HG02763 (cell line): ENCODE measurements at regions not wholly inside any gene's neighbourhood (a gene's known extent, or its start where the extent isn't known, plus 50 kb on each side); places are given as distances from the start of the nearest gene placed in this dataset.
"Not testable (repeated sequence)": the region's sequence is repeated elsewhere in the genome, so short reads cannot be mapped to it uniquely, and the experiment has no call there.

Experiments
- ATAC-seq: cut with Tn5 transposase; IDR thresholded peaks from one replicate; pipeline ENCODE4 v1.9.1; 2021; ENCODE audit warnings: mild to moderate bottlenecking, moderate library complexity; ENCODE audit not compliant: unreplicated experiment

DNA sequence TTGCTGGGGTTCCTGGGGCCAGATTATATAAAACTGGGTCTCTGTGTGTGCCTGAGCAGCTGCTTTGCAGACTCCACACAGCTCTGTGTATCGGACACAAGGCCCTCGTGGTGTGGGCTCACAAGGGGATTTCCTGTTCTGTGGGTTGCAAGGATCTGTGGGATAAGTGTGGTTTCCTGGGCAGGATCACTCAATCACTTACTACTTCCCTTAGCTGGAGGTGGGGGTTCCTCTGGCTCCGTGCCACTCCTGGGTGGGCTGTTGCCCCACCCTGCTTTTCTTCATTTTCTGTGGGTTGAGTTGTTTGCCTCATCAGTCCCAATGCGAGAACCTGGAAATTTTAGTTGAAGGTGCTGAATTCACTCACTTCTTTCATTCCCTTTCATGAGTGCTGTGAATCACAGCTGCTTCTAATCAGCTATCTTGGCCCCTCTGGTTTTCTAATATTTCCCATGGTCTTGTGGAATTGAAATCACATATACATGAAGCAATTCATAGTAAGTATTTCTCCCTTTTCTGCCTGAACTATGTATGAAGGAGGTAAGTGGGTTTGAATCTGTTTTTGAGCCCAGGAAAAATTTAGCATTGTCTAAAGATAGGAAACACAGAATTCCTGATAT lies 196.3 kb downstream of the DCDC2C start:
- ATAC-seq = no peak

GRCh38 chr2:3902131-3902530 lies 198.8 kb downstream of the DCDC2C start:
- no peak for ATAC-seq

DNA sequence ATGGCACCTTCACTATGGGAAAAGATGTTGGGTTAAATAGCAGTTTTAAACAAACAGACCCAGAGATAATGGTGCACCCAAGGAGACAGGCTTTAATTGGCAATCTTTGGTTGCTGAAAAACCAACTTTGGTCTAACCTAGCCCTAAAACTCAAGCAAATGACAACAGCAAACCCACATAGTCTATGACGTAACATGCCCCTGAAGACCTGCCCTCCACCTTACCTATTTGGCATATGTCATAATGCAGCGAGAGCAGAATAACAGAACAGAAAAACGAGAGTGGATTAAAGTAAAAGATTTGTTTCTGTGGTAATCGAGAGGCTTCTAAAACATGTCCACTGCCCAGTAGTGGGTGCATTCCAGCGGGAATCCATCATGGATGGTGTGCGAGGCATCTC lies 200.7 kb downstream of the DCDC2C start:
- ATAC-seq = no peak

GRCh38 chr2:3908498-3908897 lies 205.1 kb downstream of the DCDC2C start:
- not testable (repeated sequence) for ATAC-seq

DNA sequence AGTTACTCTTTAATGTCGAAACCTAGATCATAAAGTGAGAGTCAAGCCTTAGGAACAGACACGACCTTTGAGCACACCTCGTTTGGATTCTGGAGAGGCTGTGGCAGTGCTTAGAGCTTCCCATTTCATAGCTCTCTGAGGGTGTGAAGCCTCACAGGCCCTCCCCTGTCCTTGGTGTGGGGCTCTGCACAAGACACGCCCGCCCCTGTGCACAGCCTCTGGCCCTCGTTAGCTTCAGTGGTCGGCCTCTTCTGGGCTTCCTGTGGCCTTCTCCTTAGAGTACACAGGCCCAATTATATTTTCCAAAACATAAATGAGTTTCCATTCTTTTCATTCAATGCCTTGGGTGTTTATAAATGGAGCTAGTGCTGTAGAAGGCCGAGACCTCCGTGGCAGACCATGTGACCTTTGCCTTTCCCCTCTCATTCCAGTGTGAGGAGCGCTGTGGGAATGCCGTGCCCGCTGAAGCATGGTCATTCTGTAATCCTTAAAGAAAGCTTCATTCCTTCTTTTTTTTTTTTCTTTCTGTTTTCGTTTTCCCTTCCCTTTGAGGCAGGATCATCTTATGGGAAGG lies 208.6 kb downstream of the DCDC2C start:
- no peak for ATAC-seq

GRCh38 chr2:3913166-3913565 lies 209.8 kb downstream of the DCDC2C start:
- no peak for ATAC-seq

GRCh38 chr2:3914241-3914640 lies 210.9 kb downstream of the DCDC2C start:
- ATAC-seq = no peak

DNA sequence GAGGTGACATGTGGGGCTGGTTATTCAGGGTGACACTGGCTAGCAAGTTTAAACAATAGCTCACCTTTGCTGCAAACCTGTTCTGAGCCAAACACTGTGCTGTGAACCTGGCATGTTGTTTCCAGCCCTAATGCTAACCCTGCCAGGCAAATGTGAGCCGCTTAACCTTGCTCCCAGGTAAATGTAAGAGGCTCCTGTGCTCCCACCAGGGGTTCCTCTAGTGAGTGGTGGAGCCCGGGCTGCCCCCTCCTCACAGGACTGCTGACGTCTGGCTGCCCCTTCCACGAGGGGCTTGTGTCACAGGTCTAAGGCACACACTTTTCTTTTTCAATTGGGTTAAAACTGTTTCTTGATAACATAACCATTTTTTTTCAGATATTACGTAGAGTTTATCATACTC lies 223.7 kb downstream of the DCDC2C start:
- ATAC-seq = no peak

DNA sequence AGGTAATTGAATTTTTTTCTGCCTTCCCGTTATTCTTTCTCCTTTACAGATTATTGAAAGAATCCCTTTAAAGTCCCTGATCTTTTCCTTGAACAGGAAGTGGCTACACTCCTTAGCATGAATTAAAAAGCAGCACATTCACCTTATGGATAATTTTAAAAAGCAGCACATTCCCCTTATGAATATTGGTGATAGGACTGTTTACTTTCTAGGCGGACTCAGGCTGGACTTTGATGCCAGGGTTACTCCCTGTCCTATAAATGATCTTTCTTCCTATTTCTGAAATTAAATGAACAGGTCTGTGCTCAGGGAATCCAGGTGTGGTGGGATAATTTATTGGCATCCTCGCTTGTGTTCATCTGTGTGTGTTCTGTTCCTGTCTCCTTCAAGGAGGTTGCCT lies 226.0 kb downstream of the DCDC2C start:
- no peak for ATAC-seq

DNA sequence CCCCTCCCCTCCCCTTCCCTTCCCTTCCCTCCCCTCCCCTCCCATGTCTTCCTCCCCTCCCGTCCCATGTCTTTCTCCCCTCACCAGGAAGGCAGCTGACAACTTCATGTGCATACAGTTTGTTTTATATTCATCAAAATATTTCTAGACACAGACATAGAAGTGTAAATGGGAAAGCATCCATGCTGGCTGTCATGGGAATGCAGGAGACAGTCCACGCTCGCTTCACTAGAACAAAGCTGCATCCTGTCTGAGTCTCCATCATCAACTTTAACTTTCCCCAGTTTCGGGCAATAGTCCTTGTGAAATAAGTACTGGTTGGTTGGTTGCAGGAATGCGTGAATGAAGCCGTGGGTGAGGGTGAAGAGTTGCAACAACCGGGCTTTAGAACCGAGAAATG lies 226.9 kb downstream of the DCDC2C start:
- no peak for ATAC-seq

DNA sequence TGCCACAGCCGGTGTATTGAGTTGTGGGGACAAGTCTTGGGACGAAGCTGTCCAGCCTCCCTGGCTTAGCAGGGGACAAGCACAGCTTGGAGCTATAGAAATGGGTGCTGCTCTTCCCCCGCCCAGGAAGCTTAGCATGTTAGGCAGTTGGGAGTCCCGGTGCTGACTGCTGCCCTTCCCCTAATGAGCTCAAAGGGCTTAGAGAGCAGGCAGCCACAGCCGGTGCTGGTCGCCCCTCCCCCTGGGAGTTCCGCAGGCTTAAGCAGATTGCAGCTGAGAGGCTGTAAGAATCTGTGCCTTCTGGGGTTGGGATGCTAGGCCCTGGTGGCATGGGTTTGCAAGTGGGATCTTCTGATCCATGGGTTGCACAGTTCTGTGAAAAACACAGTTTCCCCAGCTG lies 237.3 kb downstream of the DCDC2C start:
- ATAC-seq = no peak

- no peak for ATAC-seq
Observed at GRCh38 chr2:3942841-3943240, 239.5 kb downstream of the DCDC2C start.

GRCh38 chr2:3944071-3944470 lies 240.7 kb downstream of the DCDC2C start:
- ATAC-seq = no peak

GRCh38 chr2:3944841-3945240 lies 241.5 kb downstream of the DCDC2C start:
- ATAC-seq = no peak

GRCh38 chr2:3948191-3948590 lies 244.8 kb downstream of the DCDC2C start:
- ATAC-seq = no peak

DNA sequence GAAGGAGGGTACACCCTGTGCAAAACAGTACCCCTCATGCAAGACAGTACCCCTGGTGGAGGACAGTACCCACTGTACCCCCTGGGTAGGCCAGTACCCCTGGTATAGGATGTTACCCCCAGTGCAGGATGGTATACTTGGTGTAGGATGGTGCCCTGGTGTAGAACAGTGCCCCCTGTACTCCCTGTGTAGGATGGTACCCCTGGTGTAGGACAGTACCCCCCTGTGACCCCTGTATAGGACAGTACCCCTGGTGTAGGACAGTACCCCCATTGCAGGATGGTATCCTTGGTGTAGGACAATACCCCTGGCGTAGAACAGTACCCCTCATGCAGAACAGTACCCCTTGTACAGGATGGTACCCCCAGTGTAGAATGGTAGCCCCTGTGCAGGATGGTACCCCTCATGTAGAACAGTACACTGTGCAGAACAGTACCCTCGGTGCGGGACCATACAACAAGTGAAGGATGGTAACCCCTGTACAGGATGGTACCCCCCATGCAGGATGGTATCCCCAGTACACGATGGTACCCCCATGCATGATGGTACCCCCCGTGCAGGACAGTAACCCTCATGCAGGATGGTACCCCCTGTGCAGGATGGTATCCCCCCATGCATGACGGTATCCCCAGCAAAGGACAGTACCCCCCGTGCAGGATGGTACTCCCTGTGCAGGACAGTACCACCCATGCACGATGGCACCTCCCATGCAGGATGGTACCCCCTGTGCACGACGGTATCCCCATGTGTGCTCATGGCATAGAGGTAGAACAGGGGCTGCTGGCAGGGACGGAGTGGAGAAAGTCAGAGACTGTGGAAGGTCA lies 248.0 kb downstream of the DCDC2C start:
- ATAC-seq = no peak

- no peak for ATAC-seq
Observed at GRCh38 chr2:3952866-3953516, 249.6 kb downstream of the DCDC2C start.

GRCh38 chr2:3954261-3954660 lies 250.9 kb downstream of the DCDC2C start:
- no peak for ATAC-seq

GRCh38 chr2:3956406-3956805 lies 253.0 kb downstream of the DCDC2C start:
- ATAC-seq = no peak

DNA sequence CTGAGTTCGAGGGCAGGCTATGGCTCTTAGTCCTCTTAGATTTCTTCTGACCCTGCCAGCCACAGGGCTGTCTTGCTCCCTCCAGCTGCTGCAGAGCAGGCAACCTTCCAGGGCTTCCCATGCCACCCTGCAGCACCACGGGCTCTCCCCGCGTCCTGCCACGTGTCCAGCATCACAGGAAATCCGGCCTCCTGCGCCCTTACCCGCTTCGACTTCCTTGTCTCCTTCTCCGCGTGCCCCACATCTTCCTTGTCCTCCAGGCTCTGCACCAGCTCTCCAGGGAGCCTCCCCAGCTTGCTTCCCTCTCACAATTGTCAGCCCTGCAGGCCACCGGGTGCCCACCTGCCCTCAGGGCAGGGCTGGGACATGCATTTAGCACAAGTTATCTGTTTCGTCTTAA lies 253.5 kb downstream of the DCDC2C start:
- no peak for ATAC-seq

GRCh38 chr2:3958465-3958864 lies 255.1 kb downstream of the DCDC2C start:
- no peak for ATAC-seq

DNA sequence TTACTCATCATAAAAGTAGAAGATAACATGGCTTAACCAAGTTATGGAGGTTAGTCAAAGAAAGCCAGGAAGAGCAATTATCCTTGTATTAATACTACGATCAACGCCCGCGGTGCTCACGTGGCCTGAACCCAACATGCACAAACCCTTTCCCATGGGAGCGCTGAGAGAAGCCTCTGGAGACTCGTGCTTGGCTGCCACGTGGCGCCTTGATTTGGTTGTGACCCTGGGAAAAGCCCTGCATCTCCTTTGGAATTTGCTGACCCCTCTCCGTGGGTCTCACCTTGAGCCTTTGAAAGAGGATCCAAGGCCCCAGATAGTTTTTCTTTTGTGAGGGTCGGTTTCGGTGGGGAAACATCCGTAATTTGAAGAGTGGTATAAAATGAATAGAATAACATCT lies 255.6 kb downstream of the DCDC2C start:
- no peak for ATAC-seq
